ENCODE measurements at regions not wholly inside any gene's neighbourhood (a gene's known extent, or its start where the extent isn't known, plus 50 kb on each side); places are given as distances from the start of the nearest gene placed in this dataset.

- peak overlapping the region in 1 of 5 donors; percentile 49 for H3K27ac ChIP-seq
- intact Hi-C loops (cut with DNase I; ENCODE audit: low total_unique reads) = no loop called here
- 50 to 83% (median 67%) methylated on average over 1 of the region's 1 CpG for WGBS, 5 donors
- no peak overlapping the region for H3K4me3 ChIP-seq
- H3K36me3 ChIP-seq = no peaks in the 10 kb centered on the region
- DNase-seq = peak in 1 of 2 donors; percentile 61
- no peaks in the 10 kb centered on the region for H3K27me3 ChIP-seq
- no peak for TF ChIP-seq CTCF (IDR thresholded peaks at IDR 0.05)
- no peak for TF ChIP-seq POLR2AphosphoS5 (IDR thresholded peaks at IDR 0.05)
- TF ChIP-seq EP300 (IDR thresholded peaks at IDR 0.05) = no peak
- TF ChIP-seq POLR2A (IDR thresholded peaks at IDR 0.05) = no peak
- no peaks in the 10 kb centered on the region for H3K4me1 ChIP-seq
- H3K9me3 ChIP-seq = peaks cover 0 to 3% (median 0%) of the 10 kb centered on the region in 4 donors
Observed at GRCh38 chr12:125634813-125635212, 569.6 kb downstream of the AACS start.

GRCh38 chr12:125639826-125640225 is 574.6 kb downstream of the AACS start:
- Histone ChIP-seq H3K4me3 (no peak overlapping the region), H3K36me3 (no peaks in the 10 kb centered on the region), H3K9me3 (no peaks in the 10 kb centered on the region), H3K4me1 (no peaks in the 10 kb centered on the region), H3K27me3 (no peaks in the 10 kb centered on the region), H3K27ac (no peak overlapping the region)
- 85 to 90% (median 86%) methylated on average over 9 to 13 of the region's 13 CpGs for WGBS, 5 donors
- DNase-seq = no peak
- intact Hi-C loops (cut with DNase I; ENCODE audit: low total_unique reads) = no loop called here
- TF ChIP-seq CTCF (IDR thresholded peaks at IDR 0.05) (no peak), EP300 (IDR thresholded peaks at IDR 0.05) (no peak), POLR2AphosphoS5 (IDR thresholded peaks at IDR 0.05) (no peak), POLR2A (IDR thresholded peaks at IDR 0.05) (no peak)

- no peak for DNase-seq
- 52 to 71% (median 58%) methylated on average over 2 of the region's 2 CpGs for WGBS, 5 donors
- H3K27me3 ChIP-seq = no peaks in the 10 kb centered on the region
- intact Hi-C loops (cut with DNase I; ENCODE audit: low total_unique reads) = no loop called here
- H3K27ac ChIP-seq = no peak overlapping the region
- TF ChIP-seq EP300 (IDR thresholded peaks at IDR 0.05) (no peak), POLR2A (IDR thresholded peaks at IDR 0.05) (no peak), CTCF (IDR thresholded peaks at IDR 0.05) (no peak)
- H3K4me3 ChIP-seq = no peak overlapping the region
- H3K36me3 ChIP-seq = no peaks in the 10 kb centered on the region
- no peaks in the 10 kb centered on the region for H3K9me3 ChIP-seq
- H3K4me1 ChIP-seq = no peaks in the 10 kb centered on the region
Observed at GRCh38 chr12:125643055-125643454, 577.8 kb downstream of the AACS start.

GRCh38 chr12:125645724-125646123 is 580.5 kb downstream of the AACS start:
- intact Hi-C loops (cut with DNase I; ENCODE audit: low total_unique reads) = no loop called here
- H3K9me3 ChIP-seq = no peaks in the 10 kb centered on the region
- TF ChIP-seq CTCF (IDR thresholded peaks at IDR 0.05) (no peak), EP300 (IDR thresholded peaks at IDR 0.05) (no peak), POLR2A (IDR thresholded peaks at IDR 0.05) (no peak), POLR2AphosphoS5 (IDR thresholded peaks at IDR 0.05) (no peak)
- DNase-seq = no peak
- 69 to 79% (median 73%) methylated on average over 5 of the region's 5 CpGs for WGBS, 5 donors
- no peak overlapping the region for H3K4me3 ChIP-seq
- no peak overlapping the region for H3K27ac ChIP-seq
- no peaks in the 10 kb centered on the region for H3K27me3 ChIP-seq
- no peaks in the 10 kb centered on the region for H3K4me1 ChIP-seq
- H3K36me3 ChIP-seq = no peaks in the 10 kb centered on the region

Data from stomach (tissue), 8 donors.